ENCODE measurements at regions not wholly inside any gene's neighbourhood (a gene's known extent, or its start where the extent isn't known, plus 50 kb on each side); places are given as distances from the start of the nearest gene placed in this dataset.

DNA sequence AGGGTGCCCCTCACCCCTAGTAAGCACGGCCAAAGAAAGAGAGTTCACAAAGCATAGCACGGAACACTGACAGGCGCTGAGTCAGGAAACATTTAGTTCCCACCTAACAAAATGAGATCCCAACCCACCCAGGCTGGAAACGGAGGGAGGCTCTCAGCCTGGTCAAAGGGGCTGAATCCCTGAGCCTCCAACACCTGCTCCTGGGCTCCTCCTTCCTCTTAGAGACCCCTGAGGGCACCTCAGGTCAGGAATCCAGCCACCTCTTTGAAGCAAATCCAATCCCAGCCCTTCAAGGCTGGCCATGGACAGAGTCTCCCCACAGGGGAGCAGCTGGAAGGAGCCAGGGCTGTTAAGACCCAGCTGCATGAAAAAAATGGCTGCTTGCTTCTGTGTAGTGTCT, 154.4 kb upstream of the HES1 start:
- H3K4me1 ChIP-seq (ENCODE audit: control insufficient read depth in 3 of 3, insufficient read depth in 3 of 3, low read length in 3 of 3) = peaks cover 21 to 27% (median 26%) of the 10 kb centered on the region in 3 donors
- H3K4me3 ChIP-seq (ENCODE audit: low read length in 3 of 3) = no peak overlapping the region
- H3K9ac ChIP-seq (ENCODE audit: low read depth in 1 of 3, low read length in 3 of 3) = no peak overlapping the region
- H3K27ac ChIP-seq (ENCODE audit: low read depth, low read length) = no peak overlapping the region
- no peaks in the 10 kb centered on the region for H3K36me3 ChIP-seq (ENCODE audit: control insufficient read depth in 3 of 3, insufficient read depth in 3 of 3, low read length in 3 of 3)
- no peaks in the 10 kb centered on the region for H3K27me3 ChIP-seq (ENCODE audit: control insufficient read depth in 3 of 3, insufficient read depth in 3 of 3, low read length in 3 of 3)
- no peaks in the 10 kb centered on the region for H3K9me3 ChIP-seq (ENCODE audit: control insufficient read depth in 3 of 3, low read length in 3 of 3)

DNA sequence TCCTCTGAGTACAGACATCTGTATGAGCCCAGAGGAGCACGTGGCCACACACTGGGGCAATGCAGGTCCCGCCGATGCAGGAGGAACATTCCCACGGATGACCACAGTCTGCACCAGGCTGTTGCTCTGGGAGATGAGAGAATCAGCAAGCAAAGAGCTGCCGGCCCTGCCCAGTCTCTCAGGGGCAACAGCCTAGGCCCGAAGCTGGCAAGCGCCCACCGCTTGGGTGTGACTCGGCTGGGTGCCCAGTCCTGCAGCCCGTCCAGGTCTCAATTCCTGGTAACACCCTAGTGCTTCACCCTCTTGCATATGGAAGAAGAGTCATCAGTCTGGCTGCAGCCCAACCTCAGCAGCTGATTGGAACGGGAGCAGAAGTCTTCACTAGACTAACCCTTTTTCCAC, 153.7 kb upstream of the HES1 start:
- Histone ChIP-seq H3K27me3 (ENCODE audit: control insufficient read depth in 3 of 3, insufficient read depth in 3 of 3, low read length in 3 of 3) (no peaks in the 10 kb centered on the region), H3K4me3 (ENCODE audit: low read length in 3 of 3) (no peak overlapping the region), H3K9ac (ENCODE audit: low read depth in 1 of 3, low read length in 3 of 3) (peak overlapping the region in 1 of 3 donors; percentile 3), H3K36me3 (ENCODE audit: control insufficient read depth in 3 of 3, insufficient read depth in 3 of 3, low read length in 3 of 3) (no peaks in the 10 kb centered on the region), H3K9me3 (ENCODE audit: control insufficient read depth in 3 of 3, low read length in 3 of 3) (no peaks in the 10 kb centered on the region), H3K27ac (ENCODE audit: low read depth, low read length) (peak overlapping the region; percentile 16), H3K4me1 (ENCODE audit: control insufficient read depth in 3 of 3, insufficient read depth in 3 of 3, low read length in 3 of 3) (peaks cover 21 to 27% (median 26%) of the 10 kb centered on the region in 3 donors)

- Histone ChIP-seq H3K4me3 (ENCODE audit: low read length in 3 of 3) (peak overlapping the region in 1 of 3 donors; percentile 1), H3K4me1 (ENCODE audit: control insufficient read depth in 3 of 3, insufficient read depth in 3 of 3, low read length in 3 of 3) (peaks cover 21 to 27% (median 26%) of the 10 kb centered on the region in 3 donors), H3K9me3 (ENCODE audit: control insufficient read depth in 3 of 3, low read length in 3 of 3) (no peaks in the 10 kb centered on the region), H3K27me3 (ENCODE audit: control insufficient read depth in 3 of 3, insufficient read depth in 3 of 3, low read length in 3 of 3) (no peaks in the 10 kb centered on the region), H3K36me3 (ENCODE audit: control insufficient read depth in 3 of 3, insufficient read depth in 3 of 3, low read length in 3 of 3) (no peaks in the 10 kb centered on the region), H3K27ac (ENCODE audit: low read depth, low read length) (no peak overlapping the region), H3K9ac (ENCODE audit: low read depth in 1 of 3, low read length in 3 of 3) (no peak overlapping the region)
Measured at GRCh38 chr3:193983846-193984818, 151.8 kb upstream of the HES1 start.

DNA sequence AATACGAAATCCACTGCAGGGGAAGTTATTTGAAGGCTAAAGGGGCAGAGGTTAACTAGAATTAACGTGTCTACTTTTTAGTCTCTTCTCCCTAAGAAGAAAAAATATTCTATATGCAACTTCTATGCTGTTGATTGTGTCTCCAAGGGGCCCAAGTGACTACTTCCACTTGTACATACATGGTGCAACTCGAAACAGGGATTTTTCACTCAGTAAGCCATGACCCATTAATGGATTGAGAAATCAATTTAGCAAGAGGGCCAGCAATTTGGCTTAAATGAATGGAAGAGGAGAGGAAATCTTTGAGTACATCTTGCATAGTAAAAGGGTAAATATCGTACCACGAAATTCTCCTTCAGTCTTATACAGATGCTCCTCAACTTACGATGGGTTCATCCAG, 151.1 kb upstream of the HES1 start:
- Histone ChIP-seq H3K27ac (ENCODE audit: low read depth, low read length) (no peak overlapping the region), H3K4me1 (ENCODE audit: control insufficient read depth in 3 of 3, insufficient read depth in 3 of 3, low read length in 3 of 3) (peaks cover 21 to 27% (median 26%) of the 10 kb centered on the region in 3 donors), H3K4me3 (ENCODE audit: low read length in 3 of 3) (no peak overlapping the region), H3K9me3 (ENCODE audit: control insufficient read depth in 3 of 3, low read length in 3 of 3) (no peaks in the 10 kb centered on the region), H3K27me3 (ENCODE audit: control insufficient read depth in 3 of 3, insufficient read depth in 3 of 3, low read length in 3 of 3) (no peaks in the 10 kb centered on the region), H3K9ac (ENCODE audit: low read depth in 1 of 3, low read length in 3 of 3) (no peak overlapping the region), H3K36me3 (ENCODE audit: control insufficient read depth in 3 of 3, insufficient read depth in 3 of 3, low read length in 3 of 3) (no peaks in the 10 kb centered on the region)

DNA sequence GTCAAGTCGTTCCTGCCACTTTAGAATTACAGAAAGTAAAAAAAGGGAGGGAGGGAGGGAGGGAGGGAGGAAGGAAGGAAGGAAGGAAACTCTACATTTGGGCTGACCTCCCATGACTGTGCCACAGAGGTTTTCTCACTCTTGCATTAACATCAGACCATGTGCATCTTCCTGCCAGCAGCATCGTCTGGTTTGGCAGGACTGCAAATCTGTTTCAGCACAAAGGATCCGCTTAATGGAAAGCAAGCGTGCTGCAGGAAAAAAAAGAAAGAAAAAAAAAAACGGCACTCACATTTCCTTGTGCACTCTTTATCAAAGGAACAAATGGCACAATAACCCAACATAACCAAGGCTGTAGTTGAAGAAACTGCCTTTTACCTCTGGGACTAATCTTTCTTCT, 148.8 kb upstream of the HES1 start:
- H3K4me1 ChIP-seq (ENCODE audit: control insufficient read depth in 3 of 3, insufficient read depth in 3 of 3, low read length in 3 of 3) = peaks cover 18 to 20% (median 19%) of the 10 kb centered on the region in 3 donors
- no peaks in the 10 kb centered on the region for H3K27me3 ChIP-seq (ENCODE audit: control insufficient read depth in 3 of 3, insufficient read depth in 3 of 3, low read length in 3 of 3)
- H3K27ac ChIP-seq (ENCODE audit: low read depth, low read length) = no peak overlapping the region
- H3K4me3 ChIP-seq (ENCODE audit: low read length in 3 of 3) = no peak overlapping the region
- no peaks in the 10 kb centered on the region for H3K9me3 ChIP-seq (ENCODE audit: control insufficient read depth in 3 of 3, low read length in 3 of 3)
- H3K36me3 ChIP-seq (ENCODE audit: control insufficient read depth in 3 of 3, insufficient read depth in 3 of 3, low read length in 3 of 3) = no peaks in the 10 kb centered on the region
- no peak overlapping the region for H3K9ac ChIP-seq (ENCODE audit: low read depth in 1 of 3, low read length in 3 of 3)

- Histone ChIP-seq H3K36me3 (ENCODE audit: control insufficient read depth in 3 of 3, insufficient read depth in 3 of 3, low read length in 3 of 3) (no peaks in the 10 kb centered on the region), H3K4me3 (ENCODE audit: low read length in 3 of 3) (no peak overlapping the region), H3K27ac (ENCODE audit: low read depth, low read length) (no peak overlapping the region), H3K9me3 (ENCODE audit: control insufficient read depth in 3 of 3, low read length in 3 of 3) (no peaks in the 10 kb centered on the region), H3K4me1 (ENCODE audit: control insufficient read depth in 3 of 3, insufficient read depth in 3 of 3, low read length in 3 of 3) (peaks cover 1 to 5% (median 2%) of the 10 kb centered on the region in 3 donors), H3K27me3 (ENCODE audit: control insufficient read depth in 3 of 3, insufficient read depth in 3 of 3, low read length in 3 of 3) (peaks cover 0 to 3% (median 0%) of the 10 kb centered on the region in 3 donors), H3K9ac (ENCODE audit: low read depth in 1 of 3, low read length in 3 of 3) (no peak overlapping the region)
Measured at GRCh38 chr3:193989186-193989585, 146.8 kb upstream of the HES1 start.

DNA sequence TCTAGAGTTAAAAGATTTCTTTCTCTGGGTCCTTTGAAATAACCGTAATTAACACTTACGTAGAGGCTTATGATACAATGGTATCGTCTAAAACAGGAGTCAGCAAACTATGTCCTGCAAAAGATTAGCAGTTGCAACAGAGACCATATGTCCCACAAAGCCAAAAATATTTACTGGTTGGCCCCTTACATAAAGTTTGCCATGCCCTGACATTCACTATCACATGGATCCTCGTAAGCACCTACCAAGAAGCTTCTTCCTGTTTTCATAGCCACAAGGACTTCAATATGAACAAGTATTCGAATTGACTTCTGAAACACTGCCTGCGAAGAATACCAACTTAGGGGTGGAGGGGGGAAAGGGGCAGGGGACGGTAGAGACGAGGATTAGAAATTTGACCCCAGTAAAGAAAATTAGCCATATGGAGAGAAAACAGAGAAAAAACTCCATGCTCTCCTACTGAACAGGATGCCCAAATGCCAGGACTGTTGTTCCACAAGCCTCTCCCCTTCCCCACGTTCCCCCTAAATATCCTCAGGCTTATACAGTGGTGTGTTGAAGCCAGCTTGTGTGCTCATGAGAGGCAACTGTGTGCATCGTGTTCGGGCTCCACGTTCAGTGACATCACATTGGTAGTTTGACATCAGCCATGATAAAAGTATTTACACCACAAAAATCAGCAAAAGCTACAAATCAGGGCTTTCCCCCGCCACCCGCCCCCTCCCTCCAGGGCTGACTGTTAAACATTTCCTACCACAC, 144.1 kb upstream of the HES1 start:
- Histone ChIP-seq H3K27me3 (ENCODE audit: control insufficient read depth in 3 of 3, insufficient read depth in 3 of 3, low read length in 3 of 3) (peaks cover 0 to 3% (median 0%) of the 10 kb centered on the region in 3 donors), H3K9me3 (ENCODE audit: control insufficient read depth in 3 of 3, low read length in 3 of 3) (no peaks in the 10 kb centered on the region), H3K4me3 (ENCODE audit: low read length in 3 of 3) (no peak overlapping the region), H3K4me1 (ENCODE audit: control insufficient read depth in 3 of 3, insufficient read depth in 3 of 3, low read length in 3 of 3) (peaks cover 9 to 16% (median 11%) of the 10 kb centered on the region in 3 donors), H3K36me3 (ENCODE audit: control insufficient read depth in 3 of 3, insufficient read depth in 3 of 3, low read length in 3 of 3) (no peaks in the 10 kb centered on the region), H3K9ac (ENCODE audit: low read depth in 1 of 3, low read length in 3 of 3) (no peak overlapping the region), H3K27ac (ENCODE audit: low read depth, low read length) (no peak overlapping the region)

DNA sequence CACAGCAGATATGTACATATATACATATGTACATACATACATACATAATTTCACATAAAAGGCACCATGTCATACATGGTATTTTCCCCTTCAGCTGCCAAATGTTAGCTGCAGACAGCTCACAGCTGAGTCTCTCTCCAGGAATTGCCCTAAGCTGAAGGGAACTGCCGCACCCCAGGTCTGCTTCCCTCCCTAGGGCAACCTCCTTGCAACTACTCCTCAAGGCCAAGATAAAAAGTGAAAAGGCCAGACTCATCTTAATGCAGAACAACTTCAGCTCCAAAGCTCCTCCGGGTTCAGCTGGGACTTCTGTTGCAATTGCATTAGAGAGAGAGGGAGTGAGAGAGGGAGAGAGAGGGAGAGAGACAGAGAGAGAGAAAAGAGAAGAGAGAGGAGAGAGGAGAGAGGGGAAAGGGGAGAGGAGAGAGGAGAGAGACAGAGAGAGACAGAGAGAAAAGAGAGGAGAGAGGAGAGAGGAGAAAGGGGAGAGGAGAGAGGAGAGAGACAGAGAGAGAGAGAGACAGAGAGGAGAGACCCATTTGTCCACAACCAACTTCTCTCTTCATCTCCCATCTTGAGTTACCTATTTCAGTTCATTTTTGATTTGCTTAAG, 143.4 kb upstream of the HES1 start:
- H3K9ac ChIP-seq (ENCODE audit: low read depth in 1 of 3, low read length in 3 of 3) = no peak overlapping the region
- H3K4me3 ChIP-seq (ENCODE audit: low read length in 3 of 3) = no peak overlapping the region
- no peaks in the 10 kb centered on the region for H3K36me3 ChIP-seq (ENCODE audit: control insufficient read depth in 3 of 3, insufficient read depth in 3 of 3, low read length in 3 of 3)
- peaks cover 15 to 23% (median 18%) of the 10 kb centered on the region in 3 donors for H3K4me1 ChIP-seq (ENCODE audit: control insufficient read depth in 3 of 3, insufficient read depth in 3 of 3, low read length in 3 of 3)
- H3K9me3 ChIP-seq (ENCODE audit: control insufficient read depth in 3 of 3, low read length in 3 of 3) = no peaks in the 10 kb centered on the region
- no peak overlapping the region for H3K27ac ChIP-seq (ENCODE audit: low read depth, low read length)
- H3K27me3 ChIP-seq (ENCODE audit: control insufficient read depth in 3 of 3, insufficient read depth in 3 of 3, low read length in 3 of 3) = peaks cover 0 to 3% (median 0%) of the 10 kb centered on the region in 3 donors

DNA sequence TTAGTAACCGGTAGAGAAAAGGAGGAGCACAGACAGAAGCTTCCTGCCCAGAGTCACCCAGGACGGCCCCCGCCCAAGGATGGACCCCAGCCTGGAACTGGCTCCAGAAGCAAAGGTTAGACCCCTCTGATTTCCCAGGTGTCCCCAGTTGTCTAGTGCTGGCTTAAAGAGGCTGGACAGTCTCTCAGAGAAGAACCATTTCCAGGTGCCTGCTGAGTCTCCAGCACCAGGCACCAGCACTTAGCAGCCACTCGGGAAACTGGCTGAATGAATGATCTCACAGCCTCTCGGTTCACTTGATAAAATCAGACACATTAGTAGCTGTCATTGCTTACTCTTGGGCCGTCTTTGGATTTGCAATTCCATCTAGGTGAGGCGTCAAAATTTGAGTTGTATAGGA, 139.7 kb upstream of the HES1 start:
- Histone ChIP-seq H3K4me3 (ENCODE audit: low read length in 3 of 3) (no peak overlapping the region), H3K27me3 (ENCODE audit: control insufficient read depth in 3 of 3, insufficient read depth in 3 of 3, low read length in 3 of 3) (peaks cover 0 to 3% (median 0%) of the 10 kb centered on the region in 3 donors), H3K27ac (ENCODE audit: low read depth, low read length) (peak overlapping the region; percentile 94), H3K9me3 (ENCODE audit: control insufficient read depth in 3 of 3, low read length in 3 of 3) (no peaks in the 10 kb centered on the region), H3K36me3 (ENCODE audit: control insufficient read depth in 3 of 3, insufficient read depth in 3 of 3, low read length in 3 of 3) (no peaks in the 10 kb centered on the region), H3K9ac (ENCODE audit: low read depth in 1 of 3, low read length in 3 of 3) (peak overlapping the region in 2 of 3 donors; percentile 23 to 52), H3K4me1 (ENCODE audit: control insufficient read depth in 3 of 3, insufficient read depth in 3 of 3, low read length in 3 of 3) (peaks cover 39 to 53% (median 44%) of the 10 kb centered on the region in 3 donors)
